ENCODE measurements at regions not wholly inside any gene's neighbourhood (a gene's known extent, or its start where the extent isn't known, plus 50 kb on each side); places are given as distances from the start of the nearest gene placed in this dataset.

DNA sequence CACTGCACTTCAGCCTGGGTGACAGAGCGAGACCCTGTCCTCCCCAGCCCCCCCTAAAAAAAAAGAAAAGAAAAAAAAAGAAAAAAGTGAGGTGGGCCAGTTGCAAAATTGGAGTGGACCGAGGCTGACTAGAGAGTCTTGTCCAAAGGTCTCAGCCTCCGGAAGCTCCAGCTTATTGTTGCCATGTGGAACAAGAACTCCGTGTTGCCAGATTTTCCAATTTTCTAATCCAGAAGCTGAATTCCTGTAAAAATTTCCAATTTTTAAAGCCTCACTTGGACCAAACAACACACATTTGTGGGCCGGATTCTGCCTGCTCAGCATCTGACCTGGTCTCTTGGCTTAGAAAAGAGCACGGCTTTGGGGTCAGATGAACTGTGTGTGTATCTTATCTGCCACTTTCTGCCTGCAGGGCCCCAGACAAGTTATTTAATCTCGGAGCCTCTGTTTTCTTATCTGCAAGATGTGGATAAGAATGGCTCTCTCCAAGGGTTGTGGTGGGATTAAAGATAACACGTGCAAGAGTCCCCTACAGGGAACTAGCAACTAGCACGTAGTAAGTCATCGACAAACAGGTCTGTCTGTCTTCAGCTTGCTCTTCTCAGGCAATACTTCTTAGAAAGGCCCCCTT lies 73.7 kb upstream of the TLE3 start:
- DNase-seq (ENCODE audit: low spot score in 2 of 2) (no peak), ATAC-seq (no peak)
- H3K36me3 Mint-ChIP-seq, result no peaks in the 10 kb centered on the region
- no peaks in the 10 kb centered on the region for H3K4me1 Mint-ChIP-seq
- H3K27ac Mint-ChIP-seq, result no peak overlapping the region
- no peak overlapping the region for H3K4me3 Mint-ChIP-seq
- no peaks in the 10 kb centered on the region for H3K9me3 Mint-ChIP-seq

DNA sequence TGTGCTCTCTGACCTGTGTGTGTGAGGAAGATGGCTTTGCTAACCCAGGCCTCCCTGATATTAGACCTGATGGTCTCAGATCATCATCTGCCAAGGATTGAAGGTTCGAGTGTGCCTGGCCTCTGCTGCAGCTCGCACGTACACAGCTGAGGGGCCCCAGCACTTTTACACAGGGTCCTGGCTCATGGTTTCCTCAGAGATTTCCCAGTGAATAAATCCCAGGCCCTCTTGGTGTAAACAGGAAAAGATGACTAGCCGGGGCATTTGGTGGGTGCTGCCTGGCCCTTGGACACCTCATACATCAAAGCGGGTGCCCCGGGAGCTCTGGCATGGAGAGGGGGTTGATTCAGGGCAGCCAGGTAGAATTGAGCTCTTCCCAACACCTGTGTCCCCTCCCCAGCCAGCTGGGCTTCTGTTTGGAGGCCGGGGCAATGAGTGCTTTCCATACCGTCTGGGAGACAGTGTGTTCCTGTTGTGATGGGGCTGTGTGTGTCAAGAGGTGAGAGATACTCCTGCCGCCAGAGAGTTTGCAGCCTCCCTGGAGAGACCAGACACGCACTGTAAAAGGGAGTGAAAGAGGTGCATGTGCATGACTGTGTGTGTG lies 72.5 kb upstream of the TLE3 start:
- Mint-ChIP-seq H3K36me3 (no peaks in the 10 kb centered on the region), H3K27ac (no peak overlapping the region), H3K4me3 (no peak overlapping the region), H3K9me3 (no peaks in the 10 kb centered on the region), H3K4me1 (no peaks in the 10 kb centered on the region)
- DNase-seq (ENCODE audit: low spot score in 2 of 2) (no peak), ATAC-seq (no peak)

DNA sequence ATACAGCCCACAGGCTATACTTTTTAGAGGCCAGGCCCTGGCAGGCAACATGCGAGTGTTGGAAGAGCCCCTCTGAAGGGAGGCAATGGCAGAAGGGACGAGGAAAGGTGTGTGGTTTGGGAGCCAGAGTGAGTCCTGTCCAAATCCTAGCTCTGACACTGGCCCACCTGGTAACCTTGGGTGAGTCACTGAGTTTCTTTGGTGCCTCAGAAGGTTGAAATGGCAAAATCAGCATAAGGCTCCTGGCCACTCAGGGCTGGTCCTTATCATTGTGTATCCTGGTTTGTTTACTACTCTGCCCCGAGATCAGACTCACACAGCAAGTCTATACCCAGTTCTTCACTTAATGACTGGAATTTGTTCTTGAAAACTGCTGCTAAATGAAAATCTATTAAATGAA lies 71.4 kb upstream of the TLE3 start:
- Mint-ChIP-seq H3K36me3 (no peaks in the 10 kb centered on the region), H3K9me3 (no peaks in the 10 kb centered on the region), H3K4me1 (no peaks in the 10 kb centered on the region), H3K27ac (no peak overlapping the region), H3K4me3 (no peak overlapping the region)
- ATAC-seq (no peak), DNase-seq (ENCODE audit: low spot score in 2 of 2) (no peak)

DNA sequence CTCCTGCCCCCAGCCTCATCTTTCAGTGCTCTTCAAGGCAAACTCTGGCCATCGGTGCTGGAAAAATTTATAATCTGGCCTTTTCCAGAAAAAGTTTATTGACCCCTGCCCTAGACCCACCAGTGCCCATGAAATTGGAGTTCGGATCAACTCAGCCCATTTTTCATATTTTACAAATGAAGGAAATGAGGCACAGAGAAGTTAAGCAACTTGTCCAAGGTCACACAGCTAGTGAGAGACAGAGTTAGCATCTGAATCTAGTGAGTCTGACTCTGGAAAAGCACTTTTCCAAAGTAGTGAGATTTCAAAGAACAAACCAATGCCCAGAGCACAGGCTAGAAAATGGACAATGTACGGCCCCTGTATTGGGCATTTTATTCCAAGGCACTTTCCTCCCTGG lies 69.4 kb upstream of the TLE3 start:
- H3K36me3 Mint-ChIP-seq, result no peaks in the 10 kb centered on the region

DNA sequence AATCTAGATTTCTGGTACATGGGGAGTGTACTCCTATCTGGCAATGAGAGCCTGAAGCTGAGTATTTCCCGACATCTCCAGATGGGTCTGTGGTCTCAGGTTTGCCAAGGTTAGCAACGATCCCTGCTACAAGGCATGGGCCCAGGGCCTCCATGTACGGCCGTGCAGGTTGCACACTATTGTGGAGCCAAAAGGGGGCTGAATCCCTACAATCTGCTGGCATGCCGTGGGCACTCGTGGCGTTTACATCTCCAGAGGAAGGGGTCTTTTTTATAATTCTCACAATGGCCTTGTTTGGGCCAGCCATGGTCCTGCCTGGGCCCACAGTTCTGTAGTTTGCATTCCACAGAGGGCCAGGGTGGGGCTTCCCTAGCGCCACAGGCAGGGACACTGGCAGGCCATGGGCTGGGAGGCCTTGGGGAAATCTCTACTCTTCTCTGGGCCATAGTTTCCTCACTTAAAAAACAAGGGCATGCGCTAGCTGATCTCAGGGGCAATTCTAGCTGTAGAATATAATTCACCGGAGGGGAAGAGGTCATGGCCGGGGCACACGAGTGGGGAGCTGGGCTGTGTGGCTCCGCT lies 68.9 kb upstream of the TLE3 start:
- Mint-ChIP-seq H3K36me3 (no peaks in the 10 kb centered on the region), H3K9me3 (no peaks in the 10 kb centered on the region), H3K4me3 (no peak overlapping the region), H3K27ac (no peak overlapping the region), H3K4me1 (peaks cover 5% of the 10 kb centered on the region)
- no peak for ATAC-seq
- no peak for DNase-seq (ENCODE audit: low spot score in 2 of 2)

More for the DNA sequence above, 69.4 kb upstream of the TLE3 start:
- no peaks in the 10 kb centered on the region for H3K4me1 Mint-ChIP-seq
- ATAC-seq (no peak), DNase-seq (ENCODE audit: low spot score in 2 of 2) (no peak)
- no peaks in the 10 kb centered on the region for H3K9me3 Mint-ChIP-seq
- H3K27ac Mint-ChIP-seq, result no peak overlapping the region
- H3K4me3 Mint-ChIP-seq, result no peak overlapping the region

DNA sequence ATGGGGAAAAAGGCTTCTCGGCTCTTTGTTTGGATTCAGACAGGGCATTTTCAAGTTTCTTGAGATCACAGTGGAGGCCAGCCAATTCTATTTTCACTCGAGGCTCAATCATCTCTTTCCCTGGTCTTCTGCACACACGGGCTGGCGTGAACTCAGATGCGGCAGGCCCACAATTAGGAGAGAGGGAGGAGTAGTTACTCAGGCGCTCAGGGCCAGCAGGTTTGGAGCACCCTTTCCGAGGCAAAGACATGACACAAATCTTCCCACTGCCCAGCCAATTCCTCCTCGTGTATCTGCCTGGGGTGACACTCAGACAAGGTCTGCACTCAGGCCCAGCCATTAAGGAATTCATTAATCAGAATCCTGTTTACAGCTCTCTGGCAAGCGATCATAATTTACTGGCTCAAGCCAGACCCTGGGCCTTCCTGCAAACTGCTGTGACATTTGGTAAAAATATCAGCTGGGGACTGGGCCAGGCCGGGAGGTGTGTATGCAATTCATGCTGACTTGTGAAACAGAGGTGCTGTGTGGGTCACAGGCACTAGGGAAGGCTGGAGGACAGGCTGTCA lies 68.1 kb upstream of the TLE3 start:
- H3K4me1 Mint-ChIP-seq, result peaks cover 6% of the 10 kb centered on the region
- no peak for ATAC-seq

DNA sequence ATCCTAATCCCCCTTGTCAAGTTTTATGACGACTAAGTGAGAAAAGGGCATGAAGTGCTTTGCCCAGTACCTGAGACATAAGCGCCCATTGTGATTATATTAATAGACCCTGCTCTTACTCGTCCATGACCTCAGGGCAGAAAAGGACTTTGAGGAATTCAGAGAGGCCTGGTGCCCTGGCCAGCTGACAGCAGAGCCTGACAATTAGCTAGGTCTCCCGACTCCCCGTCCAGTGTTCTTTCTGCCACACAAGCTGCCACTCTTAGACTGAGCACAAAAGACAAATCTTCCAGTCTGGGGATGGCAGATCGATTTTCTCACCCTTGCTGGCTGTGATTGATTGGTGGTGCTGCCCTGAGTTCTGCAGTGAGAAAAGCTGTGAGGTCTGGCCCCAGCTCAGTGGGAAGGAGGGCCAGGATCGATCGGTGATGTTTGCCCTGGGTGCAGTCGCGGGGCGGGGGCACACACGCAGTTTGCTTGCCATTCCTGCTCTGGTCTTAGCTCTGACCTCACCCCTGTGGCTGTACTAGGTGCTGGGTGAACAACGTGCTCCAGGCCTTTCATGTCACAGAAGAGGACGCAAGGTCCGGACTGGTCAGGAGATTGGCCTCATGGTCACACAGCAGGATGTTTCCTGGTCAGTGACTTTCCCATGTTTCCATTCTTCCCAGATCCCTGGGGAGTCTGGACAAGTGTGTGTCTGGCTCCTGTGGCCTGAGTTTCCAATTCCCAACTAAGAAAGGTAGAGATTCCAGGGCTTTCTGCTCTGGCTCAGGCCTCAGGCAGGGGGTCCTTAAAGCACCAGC lies 67.4 kb upstream of the TLE3 start:
- H3K9me3 Mint-ChIP-seq, result no peaks in the 10 kb centered on the region
- H3K36me3 Mint-ChIP-seq, result no peaks in the 10 kb centered on the region
- H3K4me3 Mint-ChIP-seq, result no peak overlapping the region
- ATAC-seq, result no peak
- peaks cover 6% of the 10 kb centered on the region for H3K4me1 Mint-ChIP-seq
- DNase-seq (ENCODE audit: low spot score in 2 of 2), result no peak
- no peak overlapping the region for H3K27ac Mint-ChIP-seq

More for the DNA sequence above, 68.1 kb upstream of the TLE3 start:
- no peak for DNase-seq (ENCODE audit: low spot score in 2 of 2)
- no peak overlapping the region for H3K27ac Mint-ChIP-seq
- no peak overlapping the region for H3K4me3 Mint-ChIP-seq
- H3K36me3 Mint-ChIP-seq, result no peaks in the 10 kb centered on the region
- no peaks in the 10 kb centered on the region for H3K9me3 Mint-ChIP-seq

DNA sequence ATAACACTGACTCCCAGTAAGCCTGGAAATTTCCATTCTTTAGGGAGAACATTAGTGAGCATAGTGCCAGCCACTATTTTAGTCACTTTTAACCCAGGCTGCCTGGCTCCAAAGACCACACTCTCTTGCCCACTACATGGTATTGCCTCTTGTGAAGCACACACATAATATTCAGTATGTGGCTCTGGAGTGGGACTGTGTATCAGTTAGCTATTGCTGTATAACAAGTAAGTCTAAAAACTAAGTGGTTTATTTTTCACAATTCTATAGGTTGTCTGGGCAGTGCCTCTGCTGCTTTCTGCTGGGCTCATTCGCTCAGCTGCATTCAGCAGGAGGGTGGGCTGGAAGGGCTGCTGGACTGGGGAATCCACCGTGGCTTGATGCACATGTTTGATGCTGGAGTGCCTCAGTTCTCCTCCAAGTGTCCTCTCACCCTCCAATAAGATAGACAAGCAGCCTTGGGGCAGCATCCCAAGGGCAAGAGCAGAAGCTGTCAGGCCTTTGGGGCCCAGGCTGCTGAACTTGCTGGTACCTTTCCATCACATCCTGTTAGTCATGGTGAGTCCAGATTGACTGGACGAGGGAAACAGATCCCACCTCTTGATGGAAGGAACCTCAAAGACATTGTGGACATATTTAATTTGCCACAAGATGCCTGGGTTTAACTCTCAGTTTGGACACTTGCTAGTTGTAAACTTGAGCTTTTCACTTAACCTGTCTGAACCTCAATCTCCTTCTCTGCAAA lies 66.6 kb upstream of the TLE3 start:
- H3K4me1 Mint-ChIP-seq, result peaks cover 6% of the 10 kb centered on the region
- H3K27ac Mint-ChIP-seq, result no peak overlapping the region
- DNase-seq (ENCODE audit: low spot score in 2 of 2) (no peak), ATAC-seq (no peak)
- H3K36me3 Mint-ChIP-seq, result no peaks in the 10 kb centered on the region
- no peaks in the 10 kb centered on the region for H3K9me3 Mint-ChIP-seq
- no peak overlapping the region for H3K4me3 Mint-ChIP-seq

DNA sequence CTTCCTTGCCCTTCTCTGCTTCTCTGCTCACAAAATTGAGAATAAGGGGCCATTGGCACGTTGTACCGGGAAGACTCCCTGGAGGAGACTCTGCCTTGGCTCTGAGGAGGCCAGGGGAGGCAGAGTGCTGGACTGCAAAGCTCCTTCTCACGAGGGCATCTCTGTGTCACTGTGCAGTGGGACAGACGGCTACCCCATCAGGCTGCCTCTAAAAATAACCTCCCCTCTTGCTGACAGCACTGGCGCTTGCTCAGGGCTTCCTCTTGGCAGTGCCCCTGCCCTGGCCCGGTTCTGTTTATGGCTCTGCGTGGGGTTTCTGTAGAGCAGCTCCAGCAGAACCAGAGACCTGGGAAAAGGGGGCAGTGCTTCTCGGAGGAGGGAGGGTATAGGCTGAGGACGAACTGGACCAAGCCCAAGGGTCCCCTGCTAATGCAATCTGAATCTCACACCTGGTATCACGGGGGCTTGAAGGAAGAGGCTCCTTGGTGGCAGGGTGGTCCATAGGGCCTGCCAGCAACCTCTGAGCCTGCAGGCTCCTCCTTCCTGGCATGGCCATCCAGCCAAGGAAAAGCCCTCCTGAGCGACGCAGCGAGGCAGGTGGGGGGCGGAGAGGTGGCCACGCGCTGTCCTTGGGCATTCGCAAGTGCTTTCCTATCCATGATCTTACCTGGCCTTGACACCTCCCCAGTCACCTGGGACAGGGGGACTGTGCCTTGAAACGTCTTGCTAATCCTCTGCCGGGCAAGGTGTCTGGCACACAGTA lies 63.3 kb upstream of the TLE3 start:
- H3K4me3 Mint-ChIP-seq, result no peak overlapping the region
- H3K9me3 Mint-ChIP-seq, result no peaks in the 10 kb centered on the region
- H3K27ac Mint-ChIP-seq, result no peak overlapping the region
- DNase-seq (ENCODE audit: low spot score in 2 of 2) (no peak), ATAC-seq (no peak)
- H3K36me3 Mint-ChIP-seq, result no peaks in the 10 kb centered on the region
- peaks cover 6% of the 10 kb centered on the region for H3K4me1 Mint-ChIP-seq

DNA sequence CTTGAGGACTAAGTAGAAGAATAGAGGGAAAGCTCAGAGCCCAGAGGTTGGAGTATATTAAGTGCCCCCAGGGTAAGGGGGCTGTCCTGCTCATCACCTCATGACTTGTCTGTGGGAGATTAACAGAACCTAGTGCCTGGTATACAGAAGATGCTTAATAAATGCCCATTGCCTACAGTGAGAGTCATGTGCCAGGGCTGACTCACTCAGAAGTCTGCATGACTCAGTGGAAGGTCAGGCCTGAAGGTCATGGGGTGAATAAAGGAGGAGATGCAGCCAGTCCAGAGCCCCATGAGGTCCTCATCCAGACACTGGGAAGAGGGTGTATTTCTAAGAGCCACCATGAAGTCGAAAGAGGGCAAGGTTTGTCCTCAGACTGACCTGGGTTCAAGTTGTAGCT lies 62.5 kb upstream of the TLE3 start:
- DNase-seq (ENCODE audit: low spot score in 2 of 2), result no peak
- Mint-ChIP-seq H3K4me3 (no peak overlapping the region), H3K4me1 (peaks cover 6% of the 10 kb centered on the region), H3K36me3 (no peaks in the 10 kb centered on the region), H3K9me3 (no peaks in the 10 kb centered on the region), H3K27ac (no peak overlapping the region)
- peak; percentile 39 for ATAC-seq

DNA sequence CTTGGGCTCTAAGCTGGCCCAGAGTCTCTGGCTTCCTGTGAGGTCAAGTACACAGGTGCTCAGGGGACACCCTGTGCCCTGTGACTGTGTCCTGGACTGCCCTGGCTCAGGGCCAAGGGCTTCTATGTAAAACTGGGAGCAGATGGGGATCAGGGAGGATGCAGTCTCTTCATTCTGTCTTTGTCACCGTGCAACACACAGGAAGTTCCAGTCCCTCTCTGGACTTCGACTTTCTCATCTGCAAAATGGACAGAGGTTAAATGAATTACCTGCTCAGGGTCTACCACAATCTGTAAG lies 61.9 kb upstream of the TLE3 start:
- Mint-ChIP-seq H3K4me3 (no peak overlapping the region), H3K9me3 (no peaks in the 10 kb centered on the region), H3K27ac (no peak overlapping the region), H3K4me1 (peaks cover 6% of the 10 kb centered on the region), H3K36me3 (no peaks in the 10 kb centered on the region)
- ATAC-seq, result no peak
- DNase-seq (ENCODE audit: low spot score in 2 of 2), result no peak

DNA sequence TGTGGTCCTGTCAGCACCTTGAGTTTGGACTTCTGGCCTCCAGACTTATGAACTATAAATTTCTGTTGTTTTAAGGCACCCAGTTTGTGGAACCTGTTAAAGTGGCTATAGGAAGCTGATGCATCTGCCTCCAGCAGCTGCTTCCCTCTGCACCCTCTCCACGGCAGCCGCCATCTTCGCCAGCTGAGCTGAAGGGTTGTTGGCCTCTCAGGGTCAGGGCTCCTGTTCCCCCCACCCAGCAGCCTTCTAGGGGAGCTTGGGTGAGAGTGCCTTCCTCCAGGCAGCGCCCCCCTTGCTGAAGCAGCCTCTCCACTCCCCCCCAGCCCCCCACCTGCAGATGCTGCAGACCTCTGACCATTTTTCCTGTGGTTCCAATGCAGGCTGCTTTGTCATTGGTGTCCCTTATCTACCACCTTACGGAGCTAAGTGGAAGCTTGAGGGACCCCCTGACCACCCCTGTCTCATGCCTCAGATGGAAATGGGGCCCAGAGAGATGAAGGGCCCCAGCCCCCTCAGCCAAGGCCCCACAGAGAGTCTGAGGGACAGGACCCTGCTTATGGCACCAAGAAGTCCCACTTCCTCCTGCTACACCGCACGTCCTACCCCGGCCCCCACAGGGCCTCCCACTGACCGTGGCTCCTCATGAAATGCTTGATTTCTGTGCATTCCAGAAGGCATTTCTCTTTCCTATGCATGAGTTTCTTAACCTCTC lies 61.4 kb upstream of the TLE3 start:
- no peaks in the 10 kb centered on the region for H3K36me3 Mint-ChIP-seq

DNA sequence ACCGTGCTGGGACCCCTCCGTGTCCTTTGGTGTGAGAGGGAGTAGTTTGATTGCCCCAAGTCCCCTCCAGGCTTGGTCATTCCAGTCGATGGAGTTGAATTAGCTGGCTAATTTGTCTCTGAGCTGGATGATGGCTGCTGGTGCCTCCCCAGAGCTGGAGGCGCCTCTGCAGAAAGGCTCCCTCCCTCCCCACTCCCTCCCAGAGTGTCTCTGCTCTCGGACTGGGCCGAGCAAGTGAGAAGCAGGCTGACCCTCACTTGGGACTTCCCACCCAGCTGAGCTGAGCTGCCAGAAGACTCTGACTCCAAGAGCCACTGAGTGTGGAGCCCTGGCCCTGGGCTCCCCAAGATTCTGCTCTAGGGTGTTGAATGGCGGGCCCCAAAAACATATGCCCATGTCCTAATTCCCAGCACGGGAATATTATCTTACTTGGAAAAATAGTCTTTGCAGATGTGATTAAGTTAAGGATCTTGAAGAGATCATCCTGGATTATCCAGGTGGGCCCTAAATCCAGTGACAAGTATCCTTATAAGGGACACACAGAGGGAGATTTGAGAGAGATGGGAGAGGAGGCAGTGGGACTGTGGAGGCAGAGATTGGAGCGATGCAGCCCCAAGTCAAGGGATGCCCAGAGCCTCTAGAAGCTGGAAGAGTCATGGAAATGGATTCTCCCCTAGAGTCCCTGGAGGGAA lies 60.7 kb upstream of the TLE3 start:
- Mint-ChIP-seq H3K9me3 (no peaks in the 10 kb centered on the region), H3K4me1 (peaks cover 6% of the 10 kb centered on the region), H3K36me3 (no peaks in the 10 kb centered on the region), H3K4me3 (no peak overlapping the region), H3K27ac (no peak overlapping the region)
- no peak for ATAC-seq
- no peak for DNase-seq (ENCODE audit: low spot score in 2 of 2)

More for the DNA sequence above, 61.4 kb upstream of the TLE3 start:
- Mint-ChIP-seq H3K4me1 (peaks cover 6% of the 10 kb centered on the region), H3K27ac (no peak overlapping the region), H3K4me3 (no peak overlapping the region), H3K9me3 (no peaks in the 10 kb centered on the region)
- DNase-seq (ENCODE audit: low spot score in 2 of 2), result no peak
- no peak for ATAC-seq
